Activated CD4-positive, alpha-beta T cell treated with anti-CD3 and anti-CD28 coated beads, Interleukin-2, amount 50 U/mL, for 24 hours (primary cell): ENCODE measurements at regions not wholly inside any gene's neighbourhood (a gene's known extent, or its start where the extent isn't known, plus 50 kb on each side); places are given as distances from the start of the nearest gene placed in this dataset.

Source experiments
- DNase-seq, 2 donors: peaks; one replicate each; pipeline ENCODE4 v3.0.0-alpha.2; 2020; ENCODE audit warnings: low read depth in 1 of 2, low spot score in 1 of 2

DNA sequence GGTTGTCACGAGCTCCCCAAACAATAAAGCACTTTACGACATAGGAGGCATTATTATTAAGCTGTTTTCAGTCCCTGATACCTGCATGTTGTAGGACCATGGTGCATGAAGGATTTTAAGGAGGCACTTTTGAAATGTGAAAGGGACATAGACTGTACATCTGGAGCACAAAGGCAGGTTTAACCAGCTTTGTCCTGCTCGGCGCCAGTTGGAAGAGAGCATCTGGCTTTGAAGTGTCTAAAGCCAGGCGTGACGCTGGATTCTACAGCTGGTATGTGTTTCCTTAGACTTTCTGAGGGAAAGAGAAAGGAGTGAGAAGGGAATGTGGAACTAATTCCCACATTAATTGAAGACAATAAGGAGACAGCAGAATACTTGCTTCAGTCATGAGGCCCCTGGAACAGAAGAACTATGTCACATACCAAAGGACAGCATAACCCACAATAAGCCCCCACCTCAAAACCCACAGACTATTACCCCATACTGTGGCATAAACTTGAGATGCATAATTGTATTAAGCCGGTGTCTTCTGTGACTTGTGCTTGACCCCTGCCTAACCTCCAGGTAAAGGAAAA, 381.0 kb upstream of the MEX3C start:
- no peak for DNase-seq

DNA sequence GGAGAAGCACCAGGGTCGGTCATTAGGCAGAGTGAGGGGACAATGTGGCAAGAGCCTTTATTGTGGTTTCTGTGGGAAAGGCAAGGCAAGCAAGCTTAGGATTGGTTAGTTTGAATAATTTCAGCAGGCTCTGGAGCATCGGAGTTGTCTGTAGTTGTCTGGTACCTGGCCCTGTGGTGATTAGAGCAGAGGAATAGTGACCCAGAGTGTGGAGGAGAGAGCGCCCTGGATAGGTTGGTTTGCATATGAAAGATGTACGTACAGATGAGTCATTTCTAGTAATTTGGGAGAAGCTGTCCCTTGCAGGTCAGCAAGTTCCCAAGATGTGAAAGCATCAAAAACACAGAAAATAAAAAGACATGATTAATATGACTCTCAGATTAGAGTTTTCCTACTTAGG, 383.1 kb upstream of the MEX3C start:
- no peak for DNase-seq

DNA sequence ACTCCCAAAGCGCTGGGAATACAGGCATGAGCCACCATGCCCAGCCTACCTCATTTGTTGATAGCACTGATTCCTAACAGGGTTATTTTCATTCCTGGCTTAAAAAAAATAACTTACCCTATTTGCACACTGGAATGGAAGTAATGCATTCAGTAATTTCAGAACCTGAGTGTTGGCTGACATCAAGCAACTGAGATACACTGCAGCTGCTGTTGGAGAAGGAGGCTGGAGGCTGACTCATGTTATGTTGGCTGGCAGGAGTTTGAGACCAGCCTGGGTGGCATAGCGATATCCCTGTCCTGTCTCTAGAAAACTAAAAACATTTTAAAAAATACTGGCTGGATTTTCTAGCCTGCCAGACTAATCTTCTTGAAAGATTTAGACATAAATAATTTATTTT, 385.1 kb upstream of the MEX3C start:
- DNase-seq, result no peak

DNA sequence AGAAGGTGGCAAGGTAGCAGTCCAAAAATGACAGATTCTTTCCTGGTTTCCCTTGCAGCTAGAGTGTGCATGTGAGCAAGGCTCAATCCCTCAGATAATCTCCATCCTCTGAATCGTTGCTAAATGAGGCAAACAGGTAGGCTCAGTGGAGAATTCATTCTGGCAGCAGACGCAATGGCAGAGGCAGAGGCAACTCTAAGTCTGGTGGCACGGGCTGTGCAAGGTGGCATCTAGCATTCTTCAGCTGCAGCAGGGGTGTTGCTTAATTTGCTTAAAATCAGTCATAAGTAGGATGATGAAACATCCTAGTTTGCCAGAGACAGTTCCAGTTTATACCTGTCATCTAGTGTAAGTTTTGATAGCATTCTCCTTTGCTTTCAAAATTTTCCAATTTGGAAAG, 391.1 kb upstream of the MEX3C start:
- no peak for DNase-seq

DNA sequence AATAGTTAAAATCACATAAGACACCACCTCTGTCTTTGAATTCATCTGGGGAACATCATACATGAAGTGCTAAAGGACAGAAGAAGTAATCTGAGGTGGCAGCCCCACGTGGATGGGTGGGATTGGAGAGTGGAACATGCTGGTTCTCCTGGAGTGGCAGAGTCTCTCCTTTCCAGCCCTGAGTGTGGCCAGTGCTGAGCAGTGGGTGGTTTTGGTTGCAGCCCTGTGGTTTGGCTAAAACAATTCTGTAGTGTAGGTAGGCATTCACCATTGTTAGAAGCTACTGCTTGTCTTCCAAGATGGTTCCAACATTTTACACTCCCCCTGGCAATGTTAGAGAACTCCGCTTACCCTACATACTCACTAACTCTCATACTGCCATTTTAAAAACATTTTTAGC, 396.4 kb upstream of the MEX3C start:
- no peak for DNase-seq

DNA sequence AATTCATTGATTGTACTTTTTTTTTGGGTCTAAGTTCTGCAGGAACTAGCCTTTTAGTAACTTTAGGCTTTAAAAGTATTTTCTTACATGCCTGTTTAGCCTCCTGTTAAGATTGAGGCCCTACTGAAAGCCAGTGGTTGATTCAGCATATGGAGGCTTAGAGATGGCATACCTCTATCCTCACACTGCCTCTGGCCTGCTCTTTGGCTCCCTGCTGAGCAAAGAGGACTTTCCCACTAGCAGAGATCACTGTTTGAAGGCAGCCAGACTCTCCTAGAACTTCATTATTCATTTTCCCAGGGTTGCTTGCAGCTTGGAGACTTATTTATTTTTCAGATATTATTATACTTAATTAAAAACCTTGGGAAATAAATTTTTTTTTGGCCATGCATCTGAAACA, 405.6 kb upstream of the MEX3C start:
- DNase-seq, result no peak

DNA sequence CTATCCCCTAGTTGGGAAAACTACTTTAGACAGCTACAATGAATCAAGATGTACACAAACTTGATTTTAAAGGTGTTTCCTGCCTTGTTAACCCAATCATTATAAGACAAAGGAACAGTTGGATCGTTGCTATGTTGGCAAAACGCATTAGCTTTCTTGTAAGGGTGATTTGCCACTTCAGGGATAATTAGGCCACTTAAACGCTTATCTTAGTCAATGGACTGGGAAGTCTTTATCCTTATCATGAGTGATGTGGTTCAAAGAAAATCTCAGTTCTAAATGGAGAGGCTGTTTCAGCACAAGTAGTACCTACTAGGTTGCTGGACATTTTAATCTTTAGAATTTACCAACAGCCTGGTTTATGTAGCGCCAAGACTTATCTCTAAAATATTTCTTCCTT, 406.1 kb upstream of the MEX3C start:
- no peak for DNase-seq

DNA sequence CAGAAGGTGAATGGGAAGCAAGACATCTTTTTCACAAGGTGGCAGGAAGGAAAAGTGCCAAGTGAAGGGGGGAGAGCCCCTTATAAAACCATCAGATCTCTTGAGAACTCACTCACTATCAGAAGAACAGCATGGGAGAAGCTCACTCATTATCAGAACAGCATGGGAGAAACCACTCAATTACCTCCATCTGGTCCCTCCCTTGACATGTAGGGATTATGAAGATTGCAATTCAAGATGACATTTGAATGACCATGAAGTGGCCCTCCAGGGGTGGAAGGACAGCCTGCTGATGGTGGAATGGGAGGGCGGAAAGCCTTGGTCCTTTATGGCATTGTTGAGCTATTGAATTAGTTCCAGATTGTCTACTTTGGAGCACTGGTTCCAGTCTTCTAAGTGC, 413.0 kb upstream of the MEX3C start:
- DNase-seq, result no peak

DNA sequence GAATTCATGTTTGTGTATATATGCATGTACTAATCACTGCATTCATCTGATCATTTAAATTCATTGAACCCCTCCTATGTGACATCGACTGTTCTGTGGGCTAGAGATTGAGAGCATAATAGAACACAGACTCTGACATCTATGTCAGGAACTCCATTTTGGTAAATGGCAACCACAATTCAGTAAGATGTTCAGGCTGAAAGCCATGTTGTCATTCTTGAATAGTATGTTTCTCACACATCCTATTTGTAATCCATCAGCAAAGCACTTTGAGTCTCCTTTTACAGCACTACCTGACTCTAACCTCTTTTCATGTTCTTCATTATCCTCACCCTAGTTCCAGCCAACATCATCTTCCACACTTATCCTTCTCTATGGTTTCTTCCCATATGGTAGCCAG, 413.8 kb upstream of the MEX3C start:
- no peak for DNase-seq

DNA sequence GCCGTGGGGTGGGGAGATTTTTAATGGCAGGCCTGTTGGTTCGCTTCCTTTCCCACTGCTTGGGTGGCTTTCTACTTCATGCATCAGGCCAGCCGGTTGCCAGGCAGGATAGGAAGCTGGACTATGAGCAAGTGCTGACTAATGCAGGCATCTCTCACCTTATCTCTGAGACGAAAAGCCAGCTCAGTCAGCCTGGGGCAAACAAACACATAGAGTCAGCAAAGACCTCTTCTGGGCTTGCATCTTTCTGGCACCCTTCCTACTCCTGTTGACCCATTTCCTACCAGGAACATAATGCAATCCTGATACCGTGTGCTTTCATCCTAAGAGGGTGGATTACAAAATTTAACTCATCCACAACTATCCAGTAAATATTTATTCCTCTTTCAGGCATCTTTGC, 416.6 kb upstream of the MEX3C start:
- no peak for DNase-seq

DNA sequence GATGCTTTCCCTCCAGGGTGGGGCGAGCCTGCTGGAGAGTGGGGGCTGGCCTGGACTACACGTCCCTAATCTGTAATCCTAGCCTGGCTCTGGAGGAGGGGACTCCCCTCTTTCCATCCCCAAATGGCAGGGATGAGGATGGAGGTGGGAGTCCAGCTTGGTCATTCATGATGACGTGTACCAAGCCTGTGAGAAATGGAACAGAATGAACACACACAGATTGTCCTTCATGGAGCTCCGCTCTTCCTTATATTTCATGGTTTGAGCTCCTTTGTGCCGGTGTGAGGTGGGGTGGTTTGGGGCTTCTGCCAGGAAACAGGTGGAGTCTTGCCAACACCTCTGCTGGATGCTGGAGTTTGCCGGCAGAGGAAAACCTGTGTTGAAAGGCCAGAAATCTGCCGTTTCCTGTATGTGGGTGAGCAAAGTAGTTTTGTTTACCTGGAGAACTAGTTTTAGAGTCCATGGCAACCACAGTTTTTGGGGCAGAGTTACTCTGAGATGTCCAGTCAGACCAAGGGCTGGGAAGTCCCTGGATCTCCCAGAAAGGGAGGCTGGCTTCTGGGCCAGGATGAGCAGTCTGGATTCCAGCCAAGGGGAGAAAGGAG, 417.6 kb upstream of the MEX3C start:
- no peak for DNase-seq

DNA sequence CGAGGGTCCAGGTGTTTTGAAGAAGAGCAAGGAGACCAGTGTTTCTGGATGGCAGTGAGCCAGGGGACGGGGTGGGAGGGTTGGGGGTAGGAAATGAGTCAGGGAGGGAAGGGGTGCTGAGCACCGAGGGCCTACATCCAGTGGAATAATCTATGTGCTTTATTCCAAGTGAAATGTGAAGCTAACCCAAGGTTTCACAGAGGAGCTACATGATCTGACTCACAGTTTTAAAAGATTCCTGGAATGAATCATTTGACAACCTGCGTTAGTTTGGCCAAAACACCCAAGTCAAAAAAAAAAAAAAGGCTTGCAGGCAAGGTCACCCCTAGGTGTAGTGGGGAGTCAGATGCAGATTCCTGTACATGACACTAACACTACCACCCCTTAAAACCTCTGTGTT, 419.7 kb upstream of the MEX3C start:
- no peak for DNase-seq

DNA sequence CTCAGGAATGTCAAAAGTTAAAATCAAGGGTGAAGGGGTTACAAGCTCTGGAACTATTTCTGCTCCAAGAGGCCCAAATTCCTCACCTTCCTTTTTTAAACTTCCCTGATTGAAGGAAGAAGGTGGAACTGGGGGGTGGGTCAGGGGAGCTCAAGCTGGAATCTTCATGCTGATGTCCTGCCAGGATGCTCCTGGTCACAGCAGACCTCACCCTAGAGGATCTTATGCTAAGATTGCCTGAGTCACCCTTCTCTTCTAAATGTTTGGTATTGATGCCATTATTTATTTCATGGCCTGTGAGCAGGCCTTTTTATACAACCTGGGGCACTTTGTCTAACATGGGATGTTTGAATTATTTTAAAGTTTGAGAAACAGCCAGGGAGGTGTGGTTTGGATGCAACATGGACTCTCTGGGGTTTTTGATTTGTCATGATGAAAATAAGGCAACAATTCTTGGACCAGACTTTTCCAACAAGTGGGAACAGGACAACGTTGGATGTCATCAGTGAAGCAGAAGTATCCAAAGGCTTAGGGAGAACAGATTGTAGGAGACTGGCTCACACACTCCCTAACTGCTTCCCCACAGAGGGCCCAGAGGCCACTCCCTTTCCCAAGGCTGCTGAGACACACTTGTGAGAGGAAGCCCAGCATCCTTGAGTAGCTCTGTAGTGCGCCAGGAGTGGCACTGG, 420.2 kb upstream of the MEX3C start:
- no peak for DNase-seq

DNA sequence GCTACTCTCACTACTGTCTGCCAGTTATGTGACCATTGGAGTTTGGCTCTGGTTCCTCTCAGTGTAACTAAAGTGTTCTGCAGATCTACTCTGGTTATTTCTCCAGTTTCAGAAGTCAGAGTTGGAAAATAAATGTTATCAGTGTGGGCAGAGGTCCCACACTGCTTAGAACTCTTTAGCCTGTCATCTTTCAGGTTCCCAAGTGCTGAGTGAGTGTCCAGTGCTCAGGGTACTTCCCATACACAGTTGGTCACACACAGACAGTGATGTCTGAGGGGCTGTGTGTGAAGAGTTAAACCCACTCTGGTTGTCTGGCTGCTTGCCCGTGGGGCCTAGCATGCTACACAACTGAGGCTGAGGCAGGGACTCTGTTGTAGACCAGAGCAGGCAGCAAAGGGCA, 421.8 kb upstream of the MEX3C start:
- no peak for DNase-seq

DNA sequence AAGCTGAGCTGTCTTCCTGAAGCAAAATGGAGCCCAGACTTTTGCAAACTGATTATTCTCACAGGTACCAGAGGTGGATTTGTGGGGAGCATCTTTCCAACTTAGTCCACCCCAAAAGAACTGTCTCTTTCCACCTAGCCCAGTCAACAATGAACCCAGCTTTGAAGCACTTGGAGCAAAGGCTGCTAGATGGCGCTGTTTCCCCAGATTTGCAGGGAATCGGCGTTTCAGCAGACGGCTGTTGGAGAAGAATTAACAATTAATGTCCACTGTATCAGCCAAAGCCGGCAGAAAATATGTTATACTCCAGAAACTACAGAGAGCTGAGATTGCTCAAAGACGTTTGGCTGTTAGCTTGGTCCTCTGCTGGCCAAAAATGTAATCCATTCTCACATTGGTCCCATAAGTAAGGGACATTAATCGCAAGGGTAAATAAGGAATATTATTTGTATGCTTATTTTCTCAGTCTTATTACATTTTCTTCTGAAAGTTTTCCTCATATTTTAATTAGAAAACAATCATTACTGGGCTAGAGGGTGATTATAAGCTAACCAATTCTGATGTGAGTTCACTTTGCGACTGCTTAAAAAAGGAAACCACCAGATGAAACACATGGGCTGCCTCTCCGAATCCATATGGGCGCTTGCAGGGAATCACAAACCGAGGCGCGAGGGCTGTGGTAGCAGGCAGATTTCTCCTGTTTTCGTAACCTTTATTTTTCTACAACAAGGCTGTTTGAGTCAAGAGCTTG, 423.8 kb upstream of the MEX3C start:
- DNase-seq, result no peak

DNA sequence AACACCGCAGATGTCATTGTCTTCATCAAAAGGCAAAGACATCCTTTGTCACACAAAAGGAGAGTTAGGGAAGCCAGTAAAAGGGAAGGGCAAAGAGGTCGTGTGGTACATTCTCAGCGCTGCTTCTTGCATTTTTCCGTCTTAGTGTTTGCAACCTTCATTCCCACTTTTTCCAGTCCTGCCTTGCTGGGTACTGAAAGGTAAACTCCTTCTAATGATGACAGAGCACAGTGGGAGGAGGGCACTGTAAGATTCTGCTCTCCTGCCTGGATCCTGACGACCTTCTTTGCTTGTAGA, 424.3 kb upstream of the MEX3C start:
- no peak for DNase-seq

DNA sequence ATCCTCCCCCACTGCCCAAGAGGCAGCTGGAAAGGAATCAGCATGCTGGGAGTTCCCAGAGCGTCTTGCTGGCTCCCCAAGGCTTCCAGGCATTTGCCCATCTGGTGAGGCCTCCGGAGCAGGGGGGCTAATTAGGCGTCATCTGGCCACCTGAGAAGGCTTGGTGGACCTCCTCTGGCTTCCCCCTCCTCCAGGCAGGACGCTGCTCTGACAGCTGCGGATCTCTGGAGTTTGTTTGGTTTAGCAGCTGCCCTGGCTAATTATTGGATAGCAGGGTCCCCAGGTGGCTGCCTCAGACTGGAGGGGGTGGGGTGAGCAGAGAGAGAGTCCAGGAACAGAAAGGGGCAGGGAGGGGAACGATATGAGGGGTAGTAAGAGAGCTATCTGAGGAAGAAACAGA, 425.2 kb upstream of the MEX3C start:
- DNase-seq, result no peak

DNA sequence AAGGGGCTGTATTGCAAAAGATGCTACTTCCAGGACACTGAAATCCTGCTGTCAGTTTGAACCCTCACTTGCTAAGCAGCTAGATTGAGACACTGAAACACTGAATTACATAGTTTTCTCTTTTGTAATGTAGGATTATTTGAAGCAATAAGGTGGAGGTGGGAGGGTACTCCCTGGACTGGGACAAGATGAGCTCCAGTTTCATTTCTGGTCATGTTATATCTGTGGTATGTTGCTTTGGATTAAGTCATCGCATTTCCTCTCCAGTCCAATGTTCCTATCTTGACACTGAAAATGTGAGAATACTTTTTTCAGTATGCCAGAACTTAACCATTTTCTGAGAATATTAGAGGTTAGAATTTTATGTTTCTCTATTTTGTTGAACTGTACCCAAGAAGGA, 426.2 kb upstream of the MEX3C start:
- DNase-seq, result no peak

DNA sequence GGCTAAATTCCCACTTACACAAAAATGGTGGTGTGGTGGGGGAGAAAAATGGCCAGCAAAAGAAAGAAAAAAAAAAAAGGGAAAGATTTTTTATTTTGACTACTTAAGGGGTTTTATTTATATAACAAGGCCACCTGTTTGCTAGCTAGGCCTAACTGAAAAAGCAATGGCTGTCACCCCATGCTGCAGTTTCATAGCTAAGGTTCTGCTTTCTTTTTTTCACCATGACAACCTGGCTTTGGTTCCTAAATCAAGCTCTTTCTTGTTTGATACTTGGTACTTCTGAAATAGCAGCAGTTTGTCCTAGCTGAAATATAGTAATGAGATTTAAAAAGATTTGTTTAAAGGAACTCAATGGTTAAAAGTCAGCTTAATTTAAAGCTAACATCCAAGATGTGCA, 433.2 kb upstream of the MEX3C start:
- DNase-seq, result no peak

DNA sequence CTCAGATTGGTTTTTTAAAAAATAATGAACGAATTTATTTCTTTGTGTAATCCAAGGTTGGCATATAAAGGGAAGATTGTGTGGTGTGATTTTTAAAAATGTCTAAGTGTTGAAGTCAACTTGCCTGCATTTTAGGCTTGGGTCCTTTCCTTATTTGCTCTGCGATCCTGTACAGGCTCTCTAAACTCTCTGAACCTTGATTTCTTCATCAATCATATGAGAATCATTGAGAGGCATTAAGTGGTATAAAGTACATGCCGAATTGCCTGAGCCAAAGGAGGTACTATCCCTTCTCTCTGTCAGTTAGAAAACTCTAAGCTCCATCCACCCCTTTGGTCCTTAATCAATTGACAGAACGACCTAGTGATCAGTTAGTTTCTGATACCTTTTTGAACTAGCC, 440.4 kb upstream of the MEX3C start:
- DNase-seq, result no peak

DNA sequence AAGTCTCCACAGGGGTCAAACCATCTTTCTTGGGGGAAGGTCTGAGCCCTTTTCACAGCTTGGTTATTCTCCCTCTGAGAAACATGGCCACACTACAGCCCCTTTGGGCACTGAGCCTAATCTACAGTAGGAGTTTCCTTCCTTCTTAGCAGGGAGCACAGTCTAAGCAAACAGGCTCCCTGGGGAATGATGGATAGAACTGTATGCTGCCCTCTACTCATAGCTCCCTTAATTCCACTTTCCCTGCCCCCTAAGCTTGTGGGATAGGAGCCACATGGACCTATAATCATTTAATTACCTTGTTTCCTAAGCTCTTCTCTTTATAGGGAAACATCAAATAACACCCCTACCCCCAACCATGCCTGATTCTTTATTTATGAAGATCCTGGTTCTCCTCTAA, 442.1 kb upstream of the MEX3C start:
- no peak for DNase-seq

DNA sequence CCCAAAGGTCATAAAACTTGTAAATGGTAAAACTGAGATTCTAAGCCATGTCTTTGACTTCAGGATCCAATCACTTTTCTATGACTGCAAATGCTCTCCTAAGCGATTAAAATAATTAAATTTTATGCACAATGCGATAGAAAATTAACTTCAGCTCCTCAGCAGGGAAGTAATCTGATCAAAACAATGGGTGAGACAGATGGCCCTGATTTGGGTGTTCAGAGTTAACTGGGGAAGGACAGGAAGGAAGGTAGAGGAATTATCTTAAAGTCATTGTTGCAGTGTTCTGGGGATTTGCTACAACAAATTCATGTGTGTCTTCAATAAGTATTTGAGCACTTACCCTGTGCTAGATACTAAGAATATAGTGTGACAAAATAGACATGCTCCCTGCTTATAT, 446.0 kb upstream of the MEX3C start:
- DNase-seq, result no peak

DNA sequence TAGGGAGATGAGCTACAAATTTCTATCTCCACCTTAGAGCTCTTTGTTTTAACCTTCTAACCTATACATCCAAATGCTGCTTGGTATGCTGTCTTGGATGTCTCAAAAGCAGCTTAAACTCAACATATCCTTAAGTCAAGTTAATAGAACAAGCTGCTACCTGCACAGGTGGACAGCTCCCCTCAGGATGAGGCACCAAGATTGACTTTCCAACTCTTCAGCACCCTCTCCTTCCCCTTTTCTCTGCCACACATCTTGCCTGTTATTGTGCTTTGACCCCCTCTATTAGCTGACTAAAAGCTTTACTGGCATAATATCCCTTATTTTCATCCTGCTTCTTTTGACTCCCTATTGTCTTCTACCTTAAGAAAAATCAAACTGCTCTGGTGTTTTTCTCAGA, 448.1 kb upstream of the MEX3C start:
- no peak for DNase-seq
